Mucosa of rectum (tissue), 2 donors: ENCODE measurements at regions not wholly inside any gene's neighbourhood (a gene's known extent, or its start where the extent isn't known, plus 50 kb on each side); places are given as distances from the start of the nearest gene placed in this dataset.

Source experiments
- H3K27ac ChIP-seq, 2 donors: one replicate each; pipeline ENCODE4 v1.7.0; 2013; ENCODE audit warnings: inconsistent platforms in 2 of 2, low read depth in 2 of 2, low read length in 2 of 2
- H3K27me3 ChIP-seq, 2 donors: one replicate each; pipeline ENCODE4 v1.7.0; 2013; ENCODE audit warnings: low read length in 2 of 2; ENCODE audit not compliant: control insufficient read depth in 2 of 2, insufficient read depth in 2 of 2
- H3K36me3 ChIP-seq, 2 donors: one replicate each; pipeline ENCODE4 v1.7.0; 2013; ENCODE audit warnings: low read length in 2 of 2; ENCODE audit not compliant: control insufficient read depth in 2 of 2, insufficient read depth in 2 of 2
- H3K4me1 ChIP-seq, 2 donors: one replicate each; pipeline ENCODE4 v1.7.0; 2013; ENCODE audit warnings: low read length in 2 of 2, mild to moderate bottlenecking in 1 of 2; ENCODE audit not compliant: control insufficient read depth in 2 of 2, insufficient read depth in 2 of 2
- H3K4me3 ChIP-seq, 2 donors: one replicate each; pipeline ENCODE4 v1.7.0; 2013; ENCODE audit warnings: low read length in 2 of 2
- H3K9ac ChIP-seq, 2 donors: one replicate each; pipeline ENCODE4 v1.7.0; 2013; ENCODE audit warnings: low read length in 2 of 2, low read depth in 1 of 2, mild to moderate bottlenecking in 1 of 2
- H3K9me3 ChIP-seq, 2 donors: one replicate each; pipeline ENCODE4 v1.7.0; 2013; ENCODE audit warnings: low read length in 2 of 2; ENCODE audit not compliant: control insufficient read depth in 2 of 2
- donor health status: healthy.
- donor health status: Normal muscosa, but diverticular disease.

- Histone ChIP-seq H3K9me3 (no peaks in the 10 kb centered on the region), H3K36me3 (no peaks in the 10 kb centered on the region), H3K27ac (no peak overlapping the region), H3K9ac (no peak overlapping the region), H3K4me1 (no peaks in the 10 kb centered on the region), H3K4me3 (no peak overlapping the region), H3K27me3 (no peaks in the 10 kb centered on the region)
Observed at GRCh38 chr3:181362378-181362777, 349.3 kb upstream of the SOX2 start.

- H3K27ac ChIP-seq, result no peak overlapping the region
- no peak overlapping the region for H3K9ac ChIP-seq
- no peaks in the 10 kb centered on the region for H3K9me3 ChIP-seq
- no peak overlapping the region for H3K4me3 ChIP-seq
- no peaks in the 10 kb centered on the region for H3K4me1 ChIP-seq
- no peaks in the 10 kb centered on the region for H3K27me3 ChIP-seq
- no peaks in the 10 kb centered on the region for H3K36me3 ChIP-seq
Observed at GRCh38 chr3:181358562-181358961, 353.2 kb upstream of the SOX2 start.

GRCh38 chr3:181358060-181358459, 353.7 kb upstream of the SOX2 start:
- Histone ChIP-seq H3K27me3 (no peaks in the 10 kb centered on the region), H3K9ac (no peak overlapping the region), H3K4me3 (no peak overlapping the region), H3K9me3 (no peaks in the 10 kb centered on the region), H3K36me3 (no peaks in the 10 kb centered on the region), H3K27ac (no peak overlapping the region), H3K4me1 (no peaks in the 10 kb centered on the region)

GRCh38 chr3:181354140-181354539, 357.6 kb upstream of the SOX2 start:
- H3K4me3 ChIP-seq, result no peak overlapping the region
- H3K27me3 ChIP-seq, result no peaks in the 10 kb centered on the region
- H3K9me3 ChIP-seq, result no peaks in the 10 kb centered on the region
- no peak overlapping the region for H3K9ac ChIP-seq
- no peaks in the 10 kb centered on the region for H3K4me1 ChIP-seq
- no peak overlapping the region for H3K27ac ChIP-seq
- no peaks in the 10 kb centered on the region for H3K36me3 ChIP-seq

- Histone ChIP-seq H3K4me1 (no peaks in the 10 kb centered on the region), H3K27ac (no peak overlapping the region), H3K27me3 (no peaks in the 10 kb centered on the region), H3K9me3 (no peaks in the 10 kb centered on the region), H3K9ac (no peak overlapping the region), H3K36me3 (no peaks in the 10 kb centered on the region), H3K4me3 (no peak overlapping the region)
Observed at GRCh38 chr3:181344331-181344730, 354.8 kb upstream of the DNAJC19 start.

GRCh38 chr3:181336597-181336996, 347.1 kb upstream of the DNAJC19 start:
- Histone ChIP-seq H3K27me3 (peaks cover 0 to 4% of the 10 kb centered on the region in 2 donors), H3K9me3 (no peaks in the 10 kb centered on the region), H3K9ac (no peak overlapping the region), H3K36me3 (no peaks in the 10 kb centered on the region), H3K4me3 (no peak overlapping the region), H3K4me1 (no peaks in the 10 kb centered on the region), H3K27ac (no peak overlapping the region)

GRCh38 chr3:181333394-181333793, 343.9 kb upstream of the DNAJC19 start:
- Histone ChIP-seq H3K27ac (no peak overlapping the region), H3K4me1 (no peaks in the 10 kb centered on the region), H3K36me3 (no peaks in the 10 kb centered on the region), H3K27me3 (peaks cover 0 to 19% of the 10 kb centered on the region in 2 donors), H3K9me3 (no peaks in the 10 kb centered on the region), H3K4me3 (no peak overlapping the region), H3K9ac (no peak overlapping the region)

- Histone ChIP-seq H3K9ac (no peak overlapping the region), H3K36me3 (no peaks in the 10 kb centered on the region), H3K4me3 (no peak overlapping the region)
Observed at GRCh38 chr3:181330821-181331563, 341.5 kb upstream of the DNAJC19 start.

GRCh38 chr3:181330257-181330656, 340.7 kb upstream of the DNAJC19 start:
- no peak overlapping the region for H3K9ac ChIP-seq
- no peaks in the 10 kb centered on the region for H3K36me3 ChIP-seq
- H3K9me3 ChIP-seq, result no peaks in the 10 kb centered on the region
- H3K27me3 ChIP-seq, result peaks cover 0 to 23% of the 10 kb centered on the region in 2 donors
- H3K4me3 ChIP-seq, result no peak overlapping the region
- no peaks in the 10 kb centered on the region for H3K4me1 ChIP-seq
- no peak overlapping the region for H3K27ac ChIP-seq

More at GRCh38 chr3:181330821-181331563, 341.5 kb upstream of the DNAJC19 start:
- Histone ChIP-seq H3K27ac (no peak overlapping the region), H3K4me1 (no peaks in the 10 kb centered on the region), H3K27me3 (peaks cover 0 to 21% of the 10 kb centered on the region in 2 donors), H3K9me3 (no peaks in the 10 kb centered on the region)

- Histone ChIP-seq H3K4me1 (no peaks in the 10 kb centered on the region), H3K27me3 (peaks cover 0 to 23% of the 10 kb centered on the region in 2 donors), H3K9ac (no peak overlapping the region), H3K9me3 (no peaks in the 10 kb centered on the region), H3K27ac (no peak overlapping the region), H3K36me3 (no peaks in the 10 kb centered on the region), H3K4me3 (no peak overlapping the region)
Observed at GRCh38 chr3:181329024-181329423, 339.5 kb upstream of the DNAJC19 start.
